GM12878 (cell line): ENCODE measurements at regions not wholly inside any gene's neighbourhood (a gene's known extent, or its start where the extent isn't known, plus 50 kb on each side); places are given as distances from the start of the nearest gene placed in this dataset.

Source experiments
- ATAC-seq: fragments of 200-7000 bp; cut with Tn5 transposase; 3 replicates; pipeline ENCODE4 v1.9.1; 2020; ENCODE audit warnings: mild to moderate bottlenecking, moderate library complexity
- BruUV-seq: library from RNA; stranded (reverse); fragments of 400-500 nt; replicated peaks from 2 replicates; lab custom pipeline; 2021; lab: Mats Ljungman, UMichigan
- CTCF ChIA-PET: fragments of 300-600 bp; sonication (Branson Sonifier 250); formaldehyde crosslinking; extraction: SDS; loops from one replicate; lab custom pipeline; 2021; ENCODE audit warnings: inconsistent platforms; lab: Yijun Ruan, JAX
- POLR2A ChIA-PET: fragments of 350-600 bp; formaldehyde crosslinking; extraction: SDS; loops from one replicate; lab custom pipeline; 2021; ENCODE audit warnings: inconsistent platforms; lab: Charles Lee
- RAD21 ChIA-PET: fragments of 300-600 bp; sonication (Branson Sonifier 250); formaldehyde crosslinking; loops from one replicate; lab custom pipeline; 2023; ENCODE audit warnings: antibody characterized with exemption; ENCODE audit not compliant: unreplicated experiment; lab: Charles Lee
- SMC1A ChIA-PET: fragments of 300-600 bp; sonication (Branson Sonifier 250); formaldehyde crosslinking; loops from one replicate; lab custom pipeline; 2023; ENCODE audit not compliant: unreplicated experiment, uncharacterized antibody; lab: Charles Lee
- DNase-seq: peaks from one replicate; pipeline ENCODE4 v3.0.0-alpha.2; 2011; ENCODE audit warnings: low read depth, low spot score
- FAIRE-seq: peaks from 3 replicates; lab custom pipeline; 2011; peaks lifted over from hg19 to GRCh38; lab: Jason Lieb, UNC
- H2AFZ ChIP-seq: 2 replicates; pipeline ENCODE4 v1.6.0; 2011; ENCODE audit warnings: low read depth, low read length, control low read depth; ENCODE audit not compliant: control insufficient read depth
- H3K27ac ChIP-seq: 2 replicates; pipeline ENCODE4 v1.5.1; 2011; ENCODE audit warnings: control low read depth; ENCODE audit not compliant: control insufficient read depth, insufficient read depth
- H3K27me3 ChIP-seq, 2 experiments: replicated peaks in 1 of 2; 2 replicates each; pipeline versions ENCODE4 v1.6.0 to v1.6.1; 2011; ENCODE audit warnings: low read length in 1 of 2; ENCODE audit not compliant: control insufficient read depth in 2 of 2, insufficient read depth in 2 of 2
- H3K36me3 ChIP-seq, 2 experiments: 2 replicates each; pipeline ENCODE4 v1.5.1; 2011; ENCODE audit warnings: low read length in 1 of 2; ENCODE audit not compliant: control insufficient read depth in 2 of 2, insufficient read depth in 2 of 2
- H3K4me1 ChIP-seq: 2 replicates; pipeline ENCODE4 v1.6.1; 2011; ENCODE audit warnings: mild to moderate bottlenecking, low read length, moderate library complexity, mixed read lengths; ENCODE audit not compliant: control insufficient read depth, insufficient read depth
- H3K4me2 ChIP-seq: 2 replicates; pipeline ENCODE4 v1.6.0; 2011; ENCODE audit warnings: control low read depth; ENCODE audit not compliant: control insufficient read depth, insufficient read depth
- H3K4me3 ChIP-seq: fragments of 200-600 bp; sonication (generic); 2 replicates; pipeline ENCODE4 v1.5.1; 2016
- H3K79me2 ChIP-seq: 2 replicates; pipeline ENCODE4 v1.6.0; 2011; ENCODE audit warnings: low read length; ENCODE audit not compliant: control insufficient read depth, insufficient read depth
- H3K9ac ChIP-seq: 2 replicates; pipeline ENCODE4 v1.8.0; 2011; ENCODE audit warnings: low read length, control low read depth, mixed read lengths; ENCODE audit not compliant: control insufficient read depth, insufficient read depth
- H3K9me3 ChIP-seq: replicated peaks from 3 replicates; pipeline ENCODE4 v1.5.1; 2011; ENCODE audit warnings: mild to moderate bottlenecking, low read length; ENCODE audit not compliant: control insufficient read depth, insufficient read depth
- H4K20me1 ChIP-seq: 2 replicates; pipeline ENCODE4 v1.6.0; 2011; ENCODE audit not compliant: control insufficient read depth, insufficient read depth
- BMI1 ChIP-seq: fragments of 450-650 bp; IDR thresholded peaks from 2 replicates; pipeline ENCODE4 v1.6.1; 2016; ENCODE audit warnings: mild to moderate bottlenecking, moderate library complexity, borderline replicate concordance
- ESRRA ChIP-seq: IDR thresholded peaks from 2 replicates; pipeline ENCODE4 v1.6.1; 2012; ENCODE audit warnings: mild to moderate bottlenecking, low read length, improper control_type of control experiment
- FOXK2 ChIP-seq: fragments of 450-650 bp; IDR thresholded peaks from 2 replicates; pipeline ENCODE4 v1.6.1; 2017; ENCODE audit warnings: mild to moderate bottlenecking, moderate library complexity
- HCFC1 ChIP-seq: fragments of 150-350 bp; IDR thresholded peaks from 2 replicates; pipeline ENCODE4 v1.6.1; 2014; ENCODE audit warnings: low read length
- HDGF ChIP-seq: fragments of 450-650 bp; IDR thresholded peaks from 2 replicates; pipeline ENCODE4 v1.6.1; 2016; ENCODE audit warnings: antibody characterized with exemption
- KDM1A ChIP-seq: fragments of 200-600 bp; sonication (generic); IDR thresholded peaks from 2 replicates; pipeline ENCODE4 v1.6.1; 2016; ENCODE audit warnings: borderline replicate concordance
- NFXL1 ChIP-seq: fragments of 450-650 bp; IDR thresholded peaks from 2 replicates; pipeline ENCODE4 v1.6.1; 2017; ENCODE audit warnings: antibody characterized with exemption, mild to moderate bottlenecking, borderline replicate concordance
- PBX3 ChIP-seq: IDR thresholded peaks from 2 replicates; pipeline ENCODE4 v1.6.1; 2011; ENCODE audit warnings: mild to moderate bottlenecking, low read depth, low read length, moderate library complexity; ENCODE audit not compliant: insufficient replicate concordance
- RUNX3 ChIP-seq: IDR thresholded peaks from 2 replicates; pipeline ENCODE4 v1.6.1; 2012; ENCODE audit warnings: low read length, inconsistent platforms
- SPI1 ChIP-seq: IDR thresholded peaks from 2 replicates; pipeline ENCODE4 v1.6.1; 2011; ENCODE audit warnings: low read depth, mild to moderate bottlenecking, low read length, moderate library complexity, borderline replicate concordance; ENCODE audit not compliant: insufficient read depth
- STAT3 ChIP-seq: IDR thresholded peaks from 2 replicates; pipeline ENCODE4 v1.6.1; 2011; ENCODE audit warnings: low read depth, low read length, improper control_type of control experiment
- YY1 ChIP-seq: IDR thresholded peaks from 2 replicates; pipeline ENCODE4 v1.6.1; 2011; ENCODE audit warnings: low read depth, mild to moderate bottlenecking, low read length
- ZBTB40 ChIP-seq: fragments of 450-650 bp; IDR thresholded peaks from 2 replicates; pipeline ENCODE4 v1.6.1; 2016; ENCODE audit warnings: mild to moderate bottlenecking, moderate library complexity, borderline replicate concordance
- ZNF24 ChIP-seq: fragments of 450-650 bp; IDR thresholded peaks from 2 replicates; pipeline ENCODE4 v1.6.1; 2017; ENCODE audit warnings: antibody characterized with exemption, mild to moderate bottlenecking
- WGBS: methylation state at CpG from one replicate; pipeline ENCODE4 v1.1.6; 2016; ENCODE audit warnings: low lambda C conversion rate; ENCODE audit not compliant: insufficient replicate concordance, insufficient coverage; ENCODE audit errors: missing lambda C conversion rate; 5-methylcytosine and 5-hydroxymethylcytosine counted together
- in situ Hi-C: fragments of 300-500 bp; cut with MboI; formaldehyde crosslinking; loops from 9 replicates; pipeline ENCODE4 v1.14.3; 2018; ENCODE audit warnings: mixed read lengths
- intact Hi-C: fragments of 100-400 bp; cut with micrococcal nuclease; formaldehyde crosslinking; loops from one replicate; pipeline ENCODE4 v1.14.2; 2022; ENCODE audit not compliant: unreplicated experiment
- TF ChIP-seq, protein P1 (sequence below): fragments of 450-650 bp; formaldehyde crosslinking; IDR thresholded peaks from 2 replicates; pipeline ENCODE4 v1.5.0; 2022; ENCODE audit warnings: mild to moderate bottlenecking, missing genetic modification characterization
- TF ChIP-seq, protein P2 (sequence below): IDR thresholded peaks from 2 replicates; pipeline ENCODE4 v1.6.1; 2011; ENCODE audit warnings: low read depth, mild to moderate bottlenecking, low read length, moderate library complexity, borderline replicate concordance; ENCODE audit errors: extremely low read depth

DNA sequence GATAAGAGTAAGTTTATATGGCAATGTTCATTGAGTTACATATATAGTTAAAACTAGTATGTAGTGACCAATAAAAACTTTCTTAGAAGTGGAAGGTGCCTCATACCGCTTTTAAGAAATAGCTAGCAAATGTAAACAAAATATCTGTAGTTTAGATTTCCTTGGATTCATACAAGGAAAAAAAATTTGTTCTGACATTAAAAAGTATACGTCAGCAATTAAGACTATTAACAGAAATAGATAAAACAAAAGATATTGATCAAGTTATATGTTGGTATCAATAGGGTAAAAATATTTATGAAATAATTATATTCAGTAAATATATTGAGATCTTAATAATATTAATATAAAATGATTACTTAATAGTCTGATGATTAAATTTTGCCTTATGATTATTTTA, 718.8 kb upstream of the LRFN5 start:
- FAIRE-seq (no peak), DNase-seq (no peak), ATAC-seq (no peak)
- Histone ChIP-seq H3K79me2 (no peaks in the 10 kb centered on the region), H3K9me3 (no peaks in the 10 kb centered on the region), H3K4me3 (no peak overlapping the region), H2AFZ (no peak overlapping the region), H3K9ac (no peak overlapping the region), H3K36me3 (no peaks in the 10 kb centered on the region), H3K4me1 (no peaks in the 10 kb centered on the region), H4K20me1 (no peaks in the 10 kb centered on the region), H3K4me2 (no peak overlapping the region), H3K27ac (no peak overlapping the region), H3K27me3 (no peaks in the 10 kb centered on the region)
- ChIA-PET SMC1A (no interaction called here), POLR2A (no interaction called here), RAD21 (no interaction called here), CTCF (no interaction called here)
- in situ Hi-C loops (no loop called here), intact Hi-C loops (no loop called here)
- BruUV-seq: no TSS peak
- 40% methylated on average over 2 of the region's 2 CpGs for WGBS
- TF ChIP-seq PBX3: no peak
- TF ChIP-seq, protein P1, sequence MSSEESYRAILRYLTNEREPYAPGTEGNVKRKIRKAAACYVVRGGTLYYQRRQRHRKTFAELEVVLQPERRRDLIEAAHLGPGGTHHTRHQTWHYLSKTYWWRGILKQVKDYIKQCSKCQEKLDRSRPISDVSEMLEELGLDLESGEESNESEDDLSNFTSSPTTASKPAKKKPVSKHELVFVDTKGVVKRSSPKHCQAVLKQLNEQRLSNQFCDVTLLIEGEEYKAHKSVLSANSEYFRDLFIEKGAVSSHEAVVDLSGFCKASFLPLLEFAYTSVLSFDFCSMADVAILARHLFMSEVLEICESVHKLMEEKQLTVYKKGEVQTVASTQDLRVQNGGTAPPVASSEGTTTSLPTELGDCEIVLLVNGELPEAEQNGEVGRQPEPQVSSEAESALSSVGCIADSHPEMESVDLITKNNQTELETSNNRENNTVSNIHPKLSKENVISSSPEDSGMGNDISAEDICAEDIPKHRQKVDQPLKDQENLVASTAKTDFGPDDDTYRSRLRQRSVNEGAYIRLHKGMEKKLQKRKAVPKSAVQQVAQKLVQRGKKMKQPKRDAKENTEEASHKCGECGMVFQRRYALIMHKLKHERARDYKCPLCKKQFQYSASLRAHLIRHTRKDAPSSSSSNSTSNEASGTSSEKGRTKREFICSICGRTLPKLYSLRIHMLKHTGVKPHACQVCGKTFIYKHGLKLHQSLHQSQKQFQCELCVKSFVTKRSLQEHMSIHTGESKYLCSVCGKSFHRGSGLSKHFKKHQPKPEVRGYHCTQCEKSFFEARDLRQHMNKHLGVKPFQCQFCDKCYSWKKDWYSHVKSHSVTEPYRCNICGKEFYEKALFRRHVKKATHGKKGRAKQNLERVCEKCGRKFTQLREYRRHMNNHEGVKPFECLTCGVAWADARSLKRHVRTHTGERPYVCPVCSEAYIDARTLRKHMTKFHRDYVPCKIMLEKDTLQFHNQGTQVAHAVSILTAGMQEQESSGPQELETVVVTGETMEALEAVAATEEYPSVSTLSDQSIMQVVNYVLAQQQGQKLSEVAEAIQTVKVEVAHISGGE (CRISPR knock-in tag): no peak
- no peak for TF ChIP-seq ZNF24
- TF ChIP-seq BMI1: no peak
- no peak for TF ChIP-seq FOXK2
- no peak for TF ChIP-seq KDM1A
- no peak for TF ChIP-seq YY1
- no peak for TF ChIP-seq RUNX3
- TF ChIP-seq NFXL1: no peak
- no peak for TF ChIP-seq HCFC1
- no peak for TF ChIP-seq ESRRA
- TF ChIP-seq, protein P2, sequence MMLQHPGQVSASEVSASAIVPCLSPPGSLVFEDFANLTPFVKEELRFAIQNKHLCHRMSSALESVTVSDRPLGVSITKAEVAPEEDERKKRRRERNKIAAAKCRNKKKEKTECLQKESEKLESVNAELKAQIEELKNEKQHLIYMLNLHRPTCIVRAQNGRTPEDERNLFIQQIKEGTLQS: no peak
- no peak for TF ChIP-seq SPI1
- no peak for TF ChIP-seq ZBTB40
- TF ChIP-seq STAT3: no peak
- TF ChIP-seq HDGF: no peak
